ENCODE measurements at regions not wholly inside any gene's neighbourhood (a gene's known extent, or its start where the extent isn't known, plus 50 kb on each side); places are given as distances from the start of the nearest gene placed in this dataset.

DNA sequence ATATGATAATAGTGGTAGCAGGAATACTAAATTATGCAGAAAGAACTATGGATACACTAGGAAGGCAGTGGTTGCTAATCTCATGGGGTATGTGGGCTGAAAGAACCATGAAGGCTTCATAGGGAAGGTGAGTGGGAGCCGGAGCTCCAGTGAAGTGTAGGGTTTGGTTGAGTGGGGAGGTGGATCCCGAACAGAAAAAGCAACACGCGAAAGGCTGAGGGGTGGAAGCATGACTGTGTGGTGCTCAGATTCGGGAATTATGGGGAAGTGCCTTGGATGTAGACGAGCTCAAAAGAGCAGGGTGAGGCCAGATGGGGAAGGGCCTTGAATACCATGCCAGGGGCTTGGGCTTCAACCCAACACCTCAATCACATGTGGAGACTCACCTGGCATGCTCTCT, 715.1 kb downstream of the TYW1 start:
- no peaks in the 10 kb centered on the region for H3K79me2 ChIP-seq (ENCODE audit: insufficient read depth, low read length)
- H3K36me3 ChIP-seq (ENCODE audit: insufficient read depth, low read length) = no peaks in the 10 kb centered on the region
- no peaks in the 10 kb centered on the region for H3K27me3 ChIP-seq (ENCODE audit: insufficient read depth, low read length)
- no peak overlapping the region for H3K27ac ChIP-seq (ENCODE audit: low read depth, low read length)
- H4K20me1 ChIP-seq (ENCODE audit: insufficient read depth, low read length) = no peaks in the 10 kb centered on the region
- H3K4me3 ChIP-seq (ENCODE audit: insufficient read depth, low read length) = no peak overlapping the region
- no peak for DNase-seq (ENCODE audit: insufficient read length, low spot score, missing footprints)
- H3K4me1 ChIP-seq (ENCODE audit: insufficient read depth, low read length) = no peaks in the 10 kb centered on the region
- no peak overlapping the region for H2AFZ ChIP-seq (ENCODE audit: low read length)
- H3K4me2 ChIP-seq (ENCODE audit: insufficient read depth, low read length) = no peak overlapping the region
- TF ChIP-seq, protein P1, sequence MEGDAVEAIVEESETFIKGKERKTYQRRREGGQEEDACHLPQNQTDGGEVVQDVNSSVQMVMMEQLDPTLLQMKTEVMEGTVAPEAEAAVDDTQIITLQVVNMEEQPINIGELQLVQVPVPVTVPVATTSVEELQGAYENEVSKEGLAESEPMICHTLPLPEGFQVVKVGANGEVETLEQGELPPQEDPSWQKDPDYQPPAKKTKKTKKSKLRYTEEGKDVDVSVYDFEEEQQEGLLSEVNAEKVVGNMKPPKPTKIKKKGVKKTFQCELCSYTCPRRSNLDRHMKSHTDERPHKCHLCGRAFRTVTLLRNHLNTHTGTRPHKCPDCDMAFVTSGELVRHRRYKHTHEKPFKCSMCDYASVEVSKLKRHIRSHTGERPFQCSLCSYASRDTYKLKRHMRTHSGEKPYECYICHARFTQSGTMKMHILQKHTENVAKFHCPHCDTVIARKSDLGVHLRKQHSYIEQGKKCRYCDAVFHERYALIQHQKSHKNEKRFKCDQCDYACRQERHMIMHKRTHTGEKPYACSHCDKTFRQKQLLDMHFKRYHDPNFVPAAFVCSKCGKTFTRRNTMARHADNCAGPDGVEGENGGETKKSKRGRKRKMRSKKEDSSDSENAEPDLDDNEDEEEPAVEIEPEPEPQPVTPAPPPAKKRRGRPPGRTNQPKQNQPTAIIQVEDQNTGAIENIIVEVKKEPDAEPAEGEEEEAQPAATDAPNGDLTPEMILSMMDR (IDR thresholded peaks at IDR 0.05; ENCODE audit: extremely low read depth, low read depth, low read length) = no peak
- H3K9me3 ChIP-seq (ENCODE audit: low read depth, low read length) = no peaks in the 10 kb centered on the region

DNA sequence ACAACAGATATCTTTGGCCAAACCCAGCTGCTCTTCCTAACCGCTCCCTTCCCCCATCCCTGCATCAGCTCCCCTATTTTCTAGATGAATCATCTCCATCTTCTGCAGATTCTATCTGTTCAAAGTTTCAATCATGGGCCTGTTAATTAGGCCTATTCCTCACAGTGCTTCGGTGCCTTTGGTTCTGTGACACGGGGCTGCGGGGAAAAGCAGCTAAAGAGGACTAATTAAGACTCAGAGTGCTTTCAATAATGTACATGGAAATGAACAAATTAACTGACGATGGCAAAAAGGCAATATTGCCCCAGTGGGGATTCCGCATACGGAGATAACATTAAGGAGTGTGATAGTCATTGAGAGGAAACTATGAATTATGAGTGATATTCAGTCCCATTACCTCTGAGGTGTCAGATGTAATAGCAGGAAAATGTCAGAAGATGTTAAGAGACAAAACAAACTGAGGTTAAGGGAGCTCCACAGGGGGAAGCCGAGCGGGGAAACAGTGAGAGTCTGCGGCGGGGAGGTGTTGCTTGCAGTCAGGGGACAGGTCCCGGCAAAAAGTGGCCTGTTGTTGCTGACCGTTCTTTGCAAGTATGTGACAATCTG, 716.9 kb downstream of the TYW1 start:
- Histone ChIP-seq H3K4me3 (ENCODE audit: insufficient read depth, low read length) (no peak overlapping the region), H3K4me2 (ENCODE audit: insufficient read depth, low read length) (no peak overlapping the region), H3K4me1 (ENCODE audit: insufficient read depth, low read length) (no peaks in the 10 kb centered on the region), H3K9me3 (ENCODE audit: low read depth, low read length) (no peaks in the 10 kb centered on the region), H4K20me1 (ENCODE audit: insufficient read depth, low read length) (no peaks in the 10 kb centered on the region), H3K79me2 (ENCODE audit: insufficient read depth, low read length) (no peaks in the 10 kb centered on the region), H2AFZ (ENCODE audit: low read length) (no peak overlapping the region), H3K27ac (ENCODE audit: low read depth, low read length) (no peak overlapping the region), H3K36me3 (ENCODE audit: insufficient read depth, low read length) (no peaks in the 10 kb centered on the region), H3K27me3 (ENCODE audit: insufficient read depth, low read length) (no peaks in the 10 kb centered on the region)
- TF ChIP-seq, protein P1 (IDR thresholded peaks at IDR 0.05; ENCODE audit: extremely low read depth, low read depth, low read length) = no peak
- no peak for DNase-seq (ENCODE audit: insufficient read length, low spot score, missing footprints)

GRCh38 chr7:67716729-67717128, 720.1 kb downstream of the TYW1 start:
- H3K79me2 ChIP-seq (ENCODE audit: insufficient read depth, low read length) = no peaks in the 10 kb centered on the region
- no peak for DNase-seq (ENCODE audit: insufficient read length, low spot score, missing footprints)
- no peaks in the 10 kb centered on the region for H3K36me3 ChIP-seq (ENCODE audit: insufficient read depth, low read length)
- no peaks in the 10 kb centered on the region for H3K4me1 ChIP-seq (ENCODE audit: insufficient read depth, low read length)
- H2AFZ ChIP-seq (ENCODE audit: low read length) = no peak overlapping the region
- H3K4me3 ChIP-seq (ENCODE audit: insufficient read depth, low read length) = no peak overlapping the region
- no peak overlapping the region for H3K4me2 ChIP-seq (ENCODE audit: insufficient read depth, low read length)
- TF ChIP-seq, protein P1 (IDR thresholded peaks at IDR 0.05; ENCODE audit: extremely low read depth, low read depth, low read length) = no peak
- H4K20me1 ChIP-seq (ENCODE audit: insufficient read depth, low read length) = no peaks in the 10 kb centered on the region
- no peak overlapping the region for H3K27ac ChIP-seq (ENCODE audit: low read depth, low read length)
- H3K9me3 ChIP-seq (ENCODE audit: low read depth, low read length) = no peaks in the 10 kb centered on the region
- H3K27me3 ChIP-seq (ENCODE audit: insufficient read depth, low read length) = no peaks in the 10 kb centered on the region

DNA sequence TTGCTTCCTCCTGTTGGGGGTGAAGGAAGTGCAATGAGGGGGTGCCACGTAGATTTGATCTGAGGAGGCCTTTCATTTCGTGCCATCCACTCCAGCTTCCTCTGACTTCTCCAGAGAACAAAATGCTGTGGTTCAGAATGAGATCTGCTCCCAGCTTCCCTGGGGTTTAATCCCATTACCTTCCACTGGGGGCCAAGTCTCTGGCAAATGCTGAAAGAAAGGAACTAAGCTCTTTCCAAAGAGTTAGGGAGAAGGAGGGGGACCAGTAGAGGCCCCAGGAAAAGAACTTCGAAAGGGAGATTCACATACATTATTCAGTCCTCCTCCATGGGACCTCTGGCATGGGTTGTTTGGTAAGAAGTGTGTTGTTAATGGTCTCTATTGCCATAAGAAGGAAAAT, 727.0 kb downstream of the TYW1 start:
- Histone ChIP-seq H4K20me1 (ENCODE audit: insufficient read depth, low read length) (no peaks in the 10 kb centered on the region), H3K27me3 (ENCODE audit: insufficient read depth, low read length) (no peaks in the 10 kb centered on the region), H3K9me3 (ENCODE audit: low read depth, low read length) (no peaks in the 10 kb centered on the region), H3K79me2 (ENCODE audit: insufficient read depth, low read length) (no peaks in the 10 kb centered on the region), H2AFZ (ENCODE audit: low read length) (no peak overlapping the region), H3K36me3 (ENCODE audit: insufficient read depth, low read length) (no peaks in the 10 kb centered on the region), H3K4me1 (ENCODE audit: insufficient read depth, low read length) (no peaks in the 10 kb centered on the region), H3K4me3 (ENCODE audit: insufficient read depth, low read length) (no peak overlapping the region), H3K4me2 (ENCODE audit: insufficient read depth, low read length) (no peak overlapping the region), H3K27ac (ENCODE audit: low read depth, low read length) (no peak overlapping the region)
- TF ChIP-seq, protein P1 (IDR thresholded peaks at IDR 0.05; ENCODE audit: extremely low read depth, low read depth, low read length) = no peak
- DNase-seq (ENCODE audit: insufficient read length, low spot score, missing footprints) = no peak

Data from osteoblast (primary cell).